Brain microvascular endothelial cell (primary cell): ENCODE measurements at regions not wholly inside any gene's neighbourhood (a gene's known extent, or its start where the extent isn't known, plus 50 kb on each side); places are given as distances from the start of the nearest gene placed in this dataset.

Experiments
- DNase-seq: peaks from one replicate; pipeline ENCODE4 v3.0.0-alpha.2; 2020
- H3K27ac ChIP-seq: fragments of 250-450 bp; sonication (Bioruptor Pico); 2 replicates; pipeline ENCODE4 v1.5.1; 2020; ENCODE audit warnings: mild to moderate bottlenecking, moderate library complexity
- H3K27me3 ChIP-seq: fragments of 250-450 bp; sonication (Bioruptor Pico); replicated peaks from 2 replicates; pipeline ENCODE4 v1.5.1; 2020; ENCODE audit warnings: mild to moderate bottlenecking
- H3K36me3 ChIP-seq: fragments of 250-450 bp; sonication (Bioruptor Pico); replicated peaks from 2 replicates; pipeline ENCODE4 v1.5.1; 2020; ENCODE audit warnings: mild to moderate bottlenecking
- H3K4me3 ChIP-seq: 2 replicates; pipeline ENCODE4 v1.5.1; 2011; ENCODE audit warnings: low read depth, mild to moderate bottlenecking, control low read depth, low read length, moderate library complexity
- CTCF ChIP-seq: IDR thresholded peaks from 2 replicates; pipeline ENCODE4 v1.5.1; 2011; ENCODE audit warnings: low read depth, mild to moderate bottlenecking, moderate library complexity, low read length, control low read depth, inconsistent platforms; ENCODE audit errors: missing control alignments
- in situ Hi-C: cut with HindIII; loops from 2 replicates; pipeline ENCODE4 v1.10.0; 2017; ENCODE audit warnings: low sequenced_read_pairs, low pct_ligation_motif_present

- no peaks in the 10 kb centered on the region for H3K36me3 ChIP-seq
- TF ChIP-seq CTCF = no peak
- no peak for DNase-seq
- H3K27me3 ChIP-seq = no peaks in the 10 kb centered on the region
- no peak overlapping the region for H3K4me3 ChIP-seq
- no peak overlapping the region for H3K27ac ChIP-seq
- in situ Hi-C loops = no loop called here
These were observed 330.5 kb upstream of the ADGRL2 start for GRCh38 chr1:81470275-81470674.

- Histone ChIP-seq H3K4me3 (no peak overlapping the region), H3K27me3 (no peaks in the 10 kb centered on the region), H3K27ac (no peak overlapping the region), H3K36me3 (no peaks in the 10 kb centered on the region)
- in situ Hi-C loops = no loop called here
- no peak for TF ChIP-seq CTCF
- DNase-seq = no peak
These were observed 333.4 kb upstream of the ADGRL2 start for GRCh38 chr1:81467383-81467782.

GRCh38 chr1:81466961-81467360, 333.8 kb upstream of the ADGRL2 start:
- no peak for TF ChIP-seq CTCF
- H3K27me3 ChIP-seq = no peaks in the 10 kb centered on the region
- H3K36me3 ChIP-seq = no peaks in the 10 kb centered on the region
- no peak overlapping the region for H3K4me3 ChIP-seq
- in situ Hi-C loops = no loop called here
- H3K27ac ChIP-seq = no peak overlapping the region
- DNase-seq = no peak

GRCh38 chr1:81463936-81464837, 336.5 kb upstream of the ADGRL2 start:
- no peaks in the 10 kb centered on the region for H3K36me3 ChIP-seq
- no peak for TF ChIP-seq CTCF
- no peaks in the 10 kb centered on the region for H3K27me3 ChIP-seq
- DNase-seq = no peak
- H3K27ac ChIP-seq = no peak overlapping the region
- H3K4me3 ChIP-seq = no peak overlapping the region
- in situ Hi-C loops = no loop called here

GRCh38 chr1:81459043-81459442, 341.7 kb upstream of the ADGRL2 start:
- H3K36me3 ChIP-seq = no peaks in the 10 kb centered on the region
- in situ Hi-C loops = no loop called here
- no peak for TF ChIP-seq CTCF
- no peak overlapping the region for H3K27ac ChIP-seq
- no peak for DNase-seq
- H3K27me3 ChIP-seq = no peaks in the 10 kb centered on the region
- no peak overlapping the region for H3K4me3 ChIP-seq

GRCh38 chr1:81458186-81458585, 342.5 kb upstream of the ADGRL2 start:
- Histone ChIP-seq H3K4me3 (no peak overlapping the region), H3K27ac (no peak overlapping the region), H3K36me3 (no peaks in the 10 kb centered on the region), H3K27me3 (no peaks in the 10 kb centered on the region)
- DNase-seq = no peak
- in situ Hi-C loops = no loop called here
- no peak for TF ChIP-seq CTCF
